Glutamatergic neuron (in vitro differentiated cells): ENCODE measurements at regions not wholly inside any gene's neighbourhood (a gene's known extent, or its start where the extent isn't known, plus 50 kb on each side); places are given as distances from the start of the nearest gene placed in this dataset.

Experiments
- DNase-seq: peaks from one replicate; pipeline ENCODE4 v3.0.0; 2022
- H3K27ac Mint-ChIP-seq: one replicate; pipeline ENCODE4 v1.8.0; 2020; ENCODE audit warnings: mild to moderate bottlenecking, mixed read lengths, inconsistent platforms; ENCODE audit not compliant: unreplicated experiment
- H3K27me3 Mint-ChIP-seq: one replicate; pipeline ENCODE4 v1.8.0; 2020; ENCODE audit warnings: mild to moderate bottlenecking, moderate library complexity, mixed read lengths, inconsistent platforms; ENCODE audit not compliant: unreplicated experiment
- H3K36me3 Mint-ChIP-seq: one replicate; pipeline ENCODE4 v1.8.0; 2020; ENCODE audit warnings: mild to moderate bottlenecking, mixed read lengths, inconsistent platforms; ENCODE audit not compliant: unreplicated experiment
- H3K4me1 Mint-ChIP-seq: one replicate; pipeline ENCODE4 v1.8.0; 2020; ENCODE audit warnings: mild to moderate bottlenecking, low read depth, mixed read lengths, inconsistent platforms; ENCODE audit not compliant: unreplicated experiment
- H3K4me3 Mint-ChIP-seq: one replicate; pipeline ENCODE4 v1.8.0; 2020; ENCODE audit warnings: mild to moderate bottlenecking, mixed read lengths, inconsistent platforms; ENCODE audit not compliant: unreplicated experiment
- H3K9me3 Mint-ChIP-seq: one replicate; pipeline ENCODE4 v1.8.0; 2020; ENCODE audit warnings: mild to moderate bottlenecking, moderate library complexity, mixed read lengths, inconsistent platforms; ENCODE audit not compliant: unreplicated experiment
- TF ChIP-seq, protein P1 (sequence below): fragments of 200-600 bp; sonication (generic); IDR thresholded peaks from one replicate; pipeline ENCODE4 v1.5.0; 2021; ENCODE audit not compliant: partially characterized antibody, unreplicated experiment

DNA sequence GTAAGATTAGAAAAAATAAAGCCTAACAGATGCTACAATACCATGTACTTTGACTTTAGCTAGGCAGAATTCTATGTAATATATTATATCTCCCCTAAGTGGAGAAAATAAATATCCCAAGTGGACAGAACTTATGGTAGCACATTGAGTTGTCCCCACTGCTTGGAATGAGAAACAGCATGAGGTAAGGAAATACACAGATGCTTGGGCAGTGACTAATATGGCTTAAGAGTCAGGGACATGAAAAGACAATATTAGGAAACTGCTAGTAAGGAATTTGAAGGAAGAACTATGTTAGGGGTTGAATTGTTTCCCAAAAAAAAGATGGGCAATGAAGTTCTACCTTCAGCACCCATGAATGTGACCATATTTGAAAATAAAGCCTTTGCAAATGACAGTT lies 2265.1 kb downstream of the PCDH7 start:
- Mint-ChIP-seq H3K9me3 (peaks cover 5% of the 10 kb centered on the region), H3K36me3 (no peaks in the 10 kb centered on the region), H3K27me3 (peaks cover 4% of the 10 kb centered on the region), H3K27ac (no peak overlapping the region), H3K4me3 (no peak overlapping the region), H3K4me1 (peaks cover 9% of the 10 kb centered on the region)
- DNase-seq, result no peak
- TF ChIP-seq, protein P1, sequence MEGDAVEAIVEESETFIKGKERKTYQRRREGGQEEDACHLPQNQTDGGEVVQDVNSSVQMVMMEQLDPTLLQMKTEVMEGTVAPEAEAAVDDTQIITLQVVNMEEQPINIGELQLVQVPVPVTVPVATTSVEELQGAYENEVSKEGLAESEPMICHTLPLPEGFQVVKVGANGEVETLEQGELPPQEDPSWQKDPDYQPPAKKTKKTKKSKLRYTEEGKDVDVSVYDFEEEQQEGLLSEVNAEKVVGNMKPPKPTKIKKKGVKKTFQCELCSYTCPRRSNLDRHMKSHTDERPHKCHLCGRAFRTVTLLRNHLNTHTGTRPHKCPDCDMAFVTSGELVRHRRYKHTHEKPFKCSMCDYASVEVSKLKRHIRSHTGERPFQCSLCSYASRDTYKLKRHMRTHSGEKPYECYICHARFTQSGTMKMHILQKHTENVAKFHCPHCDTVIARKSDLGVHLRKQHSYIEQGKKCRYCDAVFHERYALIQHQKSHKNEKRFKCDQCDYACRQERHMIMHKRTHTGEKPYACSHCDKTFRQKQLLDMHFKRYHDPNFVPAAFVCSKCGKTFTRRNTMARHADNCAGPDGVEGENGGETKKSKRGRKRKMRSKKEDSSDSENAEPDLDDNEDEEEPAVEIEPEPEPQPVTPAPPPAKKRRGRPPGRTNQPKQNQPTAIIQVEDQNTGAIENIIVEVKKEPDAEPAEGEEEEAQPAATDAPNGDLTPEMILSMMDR, result no peak

DNA sequence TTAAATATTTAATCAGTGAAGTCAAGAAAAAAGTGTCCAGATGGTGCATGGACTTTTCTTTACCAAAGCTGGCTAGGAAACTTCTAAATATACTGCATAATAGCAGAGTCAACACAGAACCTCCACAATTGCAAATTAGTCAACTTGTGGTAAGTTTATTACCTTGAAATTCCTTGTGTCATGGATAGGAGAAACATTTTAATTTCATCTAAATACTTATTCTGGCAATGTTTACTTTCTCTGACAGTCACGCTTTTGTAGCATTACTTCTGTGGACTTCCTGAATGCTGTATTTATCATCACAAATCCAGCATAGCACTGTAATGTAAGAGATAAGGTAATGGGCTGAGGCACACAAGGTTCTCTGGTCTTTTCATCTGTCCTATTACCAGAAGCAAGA lies 2266.1 kb downstream of the PCDH7 start:
- no peak for DNase-seq
- TF ChIP-seq, protein P1, result no peak
- Mint-ChIP-seq H3K4me1 (peaks cover 9% of the 10 kb centered on the region), H3K4me3 (no peak overlapping the region), H3K27ac (no peak overlapping the region), H3K27me3 (peaks cover 5% of the 10 kb centered on the region), H3K9me3 (peaks cover 5% of the 10 kb centered on the region), H3K36me3 (no peaks in the 10 kb centered on the region)

DNA sequence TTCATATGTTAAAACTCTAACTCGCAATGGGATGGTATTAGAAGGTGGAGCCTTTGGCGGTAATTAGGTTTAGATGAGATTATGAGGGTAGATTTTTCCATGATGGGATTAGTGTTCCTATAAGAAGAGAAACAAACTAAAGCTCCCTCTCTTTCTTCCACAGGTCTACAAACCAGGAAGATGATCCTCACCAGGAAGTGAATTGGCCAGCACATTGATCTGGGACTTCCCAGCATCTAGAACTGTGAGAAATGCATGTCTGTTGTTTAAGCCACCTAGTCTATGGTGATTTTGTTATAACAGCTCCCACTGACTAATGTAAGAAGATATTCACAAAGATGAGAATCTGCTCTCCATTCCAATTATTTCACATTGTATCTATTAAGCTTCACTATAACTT lies 2266.9 kb downstream of the PCDH7 start:
- DNase-seq, result no peak
- TF ChIP-seq, protein P1, result no peak
- Mint-ChIP-seq H3K9me3 (peaks cover 3% of the 10 kb centered on the region), H3K4me1 (peaks cover 9% of the 10 kb centered on the region), H3K27ac (no peak overlapping the region), H3K36me3 (no peaks in the 10 kb centered on the region), H3K27me3 (peaks cover 5% of the 10 kb centered on the region), H3K4me3 (no peak overlapping the region)

DNA sequence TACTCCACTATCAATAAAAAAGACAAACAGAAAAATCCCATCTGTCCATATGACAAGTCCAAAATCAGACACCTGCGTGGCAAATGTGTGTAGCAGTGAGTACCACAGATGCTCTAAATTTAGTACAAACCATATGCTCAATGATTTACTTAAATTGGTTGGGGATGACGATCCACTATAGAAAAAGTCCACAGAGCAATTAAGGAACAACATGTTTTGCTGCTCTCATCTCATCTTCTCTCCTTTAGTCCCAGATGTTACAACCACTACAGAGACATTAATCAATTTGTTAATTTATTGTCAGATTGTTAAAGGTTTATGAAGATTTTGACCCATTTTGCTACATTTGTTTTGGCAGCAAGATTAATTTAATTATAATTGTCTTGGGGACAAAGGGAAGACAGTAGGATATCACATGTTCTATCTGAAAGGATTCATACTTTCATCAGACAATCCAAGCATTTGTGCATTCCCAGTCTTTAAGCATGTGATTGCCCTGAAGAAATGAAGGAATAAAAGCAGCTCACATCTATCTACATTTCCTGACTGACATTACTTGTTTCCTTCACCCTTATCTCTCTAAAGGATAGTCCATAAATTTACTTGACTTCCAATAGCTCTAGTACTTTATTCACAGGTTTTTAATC lies 2268.1 kb downstream of the PCDH7 start:
- Mint-ChIP-seq H3K27ac (peak overlapping the region; percentile 3), H3K9me3 (peaks cover 3% of the 10 kb centered on the region), H3K27me3 (peaks cover 5% of the 10 kb centered on the region), H3K4me3 (no peak overlapping the region), H3K36me3 (no peaks in the 10 kb centered on the region), H3K4me1 (peaks cover 9% of the 10 kb centered on the region)
- DNase-seq, result no peak
- TF ChIP-seq, protein P1, result no peak

DNA sequence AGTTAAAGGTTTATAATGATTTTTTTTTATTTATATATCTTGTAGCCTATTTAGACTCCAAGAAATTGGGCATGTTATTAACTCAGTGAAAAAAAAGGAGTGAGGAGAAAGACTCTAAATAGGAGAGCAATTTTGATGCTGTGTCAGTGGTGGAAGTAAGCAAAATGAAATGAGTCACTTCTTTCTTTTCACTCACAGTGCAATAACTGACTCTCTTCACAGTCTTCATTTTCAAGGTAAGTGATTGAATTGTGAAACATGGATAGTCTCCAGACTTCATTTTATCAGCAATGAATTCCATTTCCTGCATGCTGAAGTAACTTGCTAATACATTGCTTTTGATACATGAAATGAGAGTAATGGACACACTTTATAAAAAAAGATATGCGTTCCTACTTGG lies 2271.5 kb downstream of the PCDH7 start:
- peaks cover 5% of the 10 kb centered on the region for H3K27me3 Mint-ChIP-seq
- no peak overlapping the region for H3K27ac Mint-ChIP-seq
- no peak for DNase-seq
- no peak overlapping the region for H3K4me3 Mint-ChIP-seq
- H3K9me3 Mint-ChIP-seq, result peaks cover 3% of the 10 kb centered on the region
- H3K36me3 Mint-ChIP-seq, result no peaks in the 10 kb centered on the region
- H3K4me1 Mint-ChIP-seq, result peaks cover 4% of the 10 kb centered on the region
- TF ChIP-seq, protein P1, result no peak
